NCI-H2196 (cell line): ENCODE measurements at regions not wholly inside any gene's neighbourhood (a gene's known extent, or its start where the extent isn't known, plus 50 kb on each side); places are given as distances from the start of the nearest gene placed in this dataset.
A peak's percentile ranks its signal among the peaks of the same experiment; 100 is the strongest.
"Not testable (repeated sequence)": the region's sequence is repeated elsewhere in the genome, so short reads cannot be mapped to it uniquely, and the experiment has no call there.

Source experiments
- DNase-seq: peaks from one replicate; lab custom pipeline; 2025; ENCODE audit not compliant: unreplicated experiment; lab: John Stamatoyannopoulos, UW

DNA sequence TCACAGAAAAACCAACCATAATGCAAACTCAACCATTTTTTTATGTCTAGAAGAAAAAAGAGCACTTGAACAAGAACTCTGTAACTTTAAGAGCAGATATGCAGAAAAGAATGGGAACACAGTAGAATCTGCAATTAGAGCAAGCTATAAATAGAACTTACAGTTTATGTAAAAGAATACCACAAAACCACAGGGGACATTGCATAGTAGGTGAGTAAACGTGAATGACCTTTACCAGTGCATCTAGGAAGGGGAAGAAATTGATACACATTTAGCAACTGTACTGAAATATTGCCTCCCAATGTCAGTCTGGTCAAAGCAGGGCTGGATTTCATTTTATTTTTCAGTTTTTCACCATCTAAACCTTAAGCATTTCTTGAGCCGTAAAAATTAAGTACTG is 242.2 kb upstream of the EDNRB start:
- DNase-seq: no peak

- no peak for DNase-seq
Measured at GRCh38 chr13:78152415-78152814, 233.8 kb upstream of the EDNRB start.

GRCh38 chr13:78147905-78148304 is 229.3 kb upstream of the EDNRB start:
- DNase-seq: no peak

- DNase-seq: no peak
Measured at GRCh38 chr13:78145276-78145675, 226.6 kb upstream of the EDNRB start.

GRCh38 chr13:78139765-78140164 is 221.1 kb upstream of the EDNRB start:
- no peak for DNase-seq

DNA sequence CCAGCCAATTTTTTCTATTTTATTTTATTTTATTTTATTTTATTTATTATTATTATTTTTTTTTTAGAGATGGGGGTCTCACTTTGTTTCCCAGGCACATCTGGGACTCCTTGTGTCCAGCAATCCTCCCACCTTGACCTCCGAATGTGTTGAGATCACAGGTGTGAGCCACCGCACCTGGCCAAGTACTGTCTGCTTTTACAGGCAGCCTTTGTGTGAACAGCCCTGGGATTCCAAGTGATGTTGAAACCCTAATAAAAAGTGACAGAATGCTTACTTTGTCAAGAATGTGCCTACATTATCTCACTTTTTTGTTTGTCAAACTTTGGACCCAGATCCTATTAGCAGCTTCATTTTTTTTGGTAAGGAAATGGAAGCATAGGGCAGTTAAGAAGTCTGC is 220.1 kb upstream of the EDNRB start:
- DNase-seq: no peak

- peak; percentile 46 for DNase-seq
Measured at GRCh38 chr13:78137404-78138142, 218.9 kb upstream of the EDNRB start.

DNA sequence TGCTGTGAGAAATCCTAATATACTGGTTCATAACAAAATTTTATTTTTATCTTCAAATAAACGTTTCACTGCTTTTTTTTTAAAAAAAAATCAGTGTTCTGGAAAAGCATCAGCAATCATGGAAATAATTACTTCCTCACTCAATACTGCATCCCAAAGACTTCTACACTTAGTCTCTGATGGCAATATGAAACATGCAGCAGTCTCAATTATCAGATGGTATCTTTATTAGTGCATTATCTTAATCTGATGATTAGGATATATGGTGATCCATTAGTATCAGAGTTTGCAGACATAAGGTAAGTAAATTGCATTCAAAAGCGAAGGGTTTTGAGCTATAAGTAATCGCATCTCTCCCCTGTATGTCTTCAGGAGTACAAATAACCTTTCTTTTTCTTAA is 218.3 kb upstream of the EDNRB start:
- DNase-seq: no peak

- DNase-seq: no peak
Measured at GRCh38 chr13:78133511-78133910, 214.9 kb upstream of the EDNRB start.

- no peak for DNase-seq
Measured at GRCh38 chr13:78131811-78132210, 213.2 kb upstream of the EDNRB start.

GRCh38 chr13:78131346-78131745 is 212.7 kb upstream of the EDNRB start:
- no peak for DNase-seq

GRCh38 chr13:78129823-78130222 is 211.2 kb upstream of the EDNRB start:
- no peak for DNase-seq

- DNase-seq: no peak
Measured at GRCh38 chr13:78129359-78129758, 210.7 kb upstream of the EDNRB start.

DNA sequence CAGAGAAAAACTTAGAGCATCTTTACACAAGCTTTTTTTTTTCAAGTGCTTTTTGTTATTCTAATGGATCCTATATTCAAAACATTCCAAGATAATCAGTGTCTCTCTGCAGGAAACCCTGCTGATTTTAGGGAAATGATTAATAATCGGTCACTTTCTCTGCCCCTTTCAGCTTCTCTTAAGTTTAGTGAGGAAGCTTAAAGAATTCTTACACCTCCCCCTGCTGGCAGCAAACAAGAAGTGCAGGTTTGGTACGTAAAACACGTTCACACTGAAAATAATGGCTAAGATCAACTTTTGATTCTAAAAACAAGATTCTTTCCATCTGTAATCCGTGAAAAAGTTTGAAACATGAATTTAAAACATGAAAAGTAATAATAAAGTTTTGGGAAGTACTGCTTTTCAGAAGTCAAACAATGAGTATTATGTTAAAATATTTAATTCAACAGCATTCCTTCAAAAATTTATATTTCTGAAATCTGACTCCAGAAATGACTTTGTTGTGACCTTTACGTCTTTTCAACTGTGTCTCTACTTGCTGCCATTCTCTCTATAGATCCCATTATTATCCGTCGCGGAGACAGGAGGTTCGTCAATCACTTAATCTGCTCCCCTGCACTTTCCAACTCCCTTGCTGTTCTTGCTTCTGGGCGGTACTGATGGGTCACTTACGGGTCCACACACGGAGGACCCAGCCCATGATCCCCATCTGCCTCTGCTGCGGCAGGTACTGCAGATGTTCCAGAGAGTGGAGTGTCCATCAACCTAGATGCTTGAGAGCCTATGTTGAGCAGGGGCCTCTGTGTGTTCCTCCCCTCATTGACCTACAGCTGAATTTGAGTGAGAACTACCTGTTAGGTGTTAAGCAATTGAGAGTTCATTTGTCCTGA is 203.1 kb upstream of the EDNRB start:
- peak; percentile 34 for DNase-seq

GRCh38 chr13:78121001-78121400 is 202.4 kb upstream of the EDNRB start:
- no peak for DNase-seq

DNA sequence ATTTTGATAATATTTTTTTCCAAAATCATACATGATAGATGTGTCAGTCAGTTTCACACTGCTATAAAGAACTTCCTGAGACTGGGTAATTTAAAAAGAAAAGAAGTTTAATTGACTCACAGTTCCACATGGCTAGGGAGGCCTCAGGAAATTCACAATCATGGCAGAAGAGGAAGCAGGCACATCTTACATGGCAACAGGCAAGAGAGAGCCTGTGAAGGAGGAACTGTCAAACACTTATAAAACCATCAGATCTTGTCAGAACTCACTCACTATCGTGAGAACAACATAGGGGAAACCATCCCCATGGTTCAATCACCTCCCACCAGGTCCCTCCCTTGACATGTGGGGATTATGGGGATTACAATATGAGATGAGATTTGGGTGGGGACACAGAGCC is 201.5 kb upstream of the EDNRB start:
- DNase-seq: not testable (repeated sequence)

DNA sequence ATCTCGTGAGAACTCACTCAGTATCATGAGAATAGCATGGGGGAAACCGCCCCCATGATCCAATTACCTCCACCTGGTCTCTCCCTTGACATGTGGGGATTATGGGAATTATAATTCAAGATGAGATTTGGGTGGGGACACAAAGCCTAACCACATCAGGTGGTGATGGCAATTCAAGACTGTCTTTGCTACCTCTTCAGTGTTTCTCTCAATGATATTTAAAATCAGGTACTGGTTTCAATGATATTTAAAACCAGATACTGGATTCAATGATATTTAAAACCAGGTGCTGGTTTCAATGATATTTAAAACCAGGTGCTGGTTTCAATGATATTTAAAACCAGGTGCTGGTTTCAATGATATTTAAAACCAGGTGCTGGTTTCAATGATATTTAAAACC is 198.4 kb upstream of the EDNRB start:
- DNase-seq: not testable (repeated sequence)

- DNase-seq: no peak
Measured at GRCh38 chr13:78105656-78106055, 187.0 kb upstream of the EDNRB start.

DNA sequence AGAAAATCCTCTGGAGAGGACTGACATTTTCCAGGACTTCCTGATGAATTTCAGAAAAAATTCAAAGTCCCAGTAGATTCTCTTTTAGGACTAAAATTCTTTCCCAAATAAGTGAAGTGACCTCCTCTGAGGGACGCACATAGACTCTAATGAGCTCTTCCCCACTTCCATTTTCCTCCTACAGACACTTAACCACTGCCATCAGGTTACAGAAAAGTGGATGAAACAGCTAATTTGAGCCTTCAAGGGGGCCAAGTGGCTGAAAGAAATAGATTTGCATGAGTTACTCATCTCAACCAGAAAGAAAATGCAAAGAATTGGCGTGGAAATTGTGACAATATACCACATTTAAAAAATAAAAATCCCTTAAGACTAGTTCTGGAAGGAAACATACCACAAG is 185.3 kb upstream of the EDNRB start:
- DNase-seq: no peak

- DNase-seq: no peak
Measured at GRCh38 chr13:78102741-78103140, 184.1 kb upstream of the EDNRB start.

DNA sequence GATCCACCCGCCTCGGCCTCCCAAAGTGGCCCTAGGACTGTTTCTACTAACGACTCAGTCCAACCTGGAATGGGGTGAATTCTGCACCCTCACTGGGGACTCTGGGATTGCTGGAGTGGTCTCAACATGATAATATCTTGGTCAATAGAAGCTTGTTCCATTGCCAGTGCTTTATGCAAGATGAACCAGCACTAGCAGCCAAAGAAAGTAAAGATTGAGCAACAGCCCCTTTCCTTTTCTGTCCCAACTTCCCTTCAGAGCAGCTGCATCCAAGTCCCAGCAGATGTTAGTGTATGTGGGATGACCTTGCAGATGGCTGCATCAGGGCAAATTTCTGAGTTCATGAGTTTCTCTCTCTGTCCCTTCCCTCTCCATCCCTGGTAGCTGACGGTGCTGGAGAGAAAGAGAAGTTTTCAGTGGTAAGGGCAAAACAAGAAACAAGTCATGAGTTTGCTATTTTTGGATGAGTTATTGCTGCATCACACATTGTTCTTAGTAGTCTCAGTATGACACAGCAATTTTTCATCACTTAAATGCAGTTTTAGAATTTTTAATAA is 183.6 kb upstream of the EDNRB start:
- no peak for DNase-seq

DNA sequence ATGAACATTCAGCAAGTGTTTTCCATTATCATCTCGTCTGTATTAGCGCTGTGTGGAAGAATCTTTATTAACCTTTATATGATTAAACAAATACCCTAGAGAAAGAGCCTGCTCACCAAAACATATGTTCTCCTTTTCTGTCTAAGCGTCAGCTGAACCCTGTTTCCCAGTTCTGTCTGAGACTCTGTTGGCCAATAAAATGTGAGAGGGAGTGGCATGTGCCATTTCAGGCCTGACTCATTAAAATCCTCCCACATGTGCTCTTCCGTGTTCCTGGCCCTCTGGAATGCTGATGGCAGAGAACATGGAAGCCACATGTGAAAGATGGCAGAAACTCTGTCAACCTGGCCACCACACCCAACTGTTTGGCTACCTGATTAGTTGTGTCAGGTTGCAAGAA is 181.9 kb upstream of the EDNRB start:
- DNase-seq: no peak
